Stimulated activated CD8-positive, alpha-beta memory T cell treated with anti-CD3 and anti-CD28 coated beads, Interleukin-7, amount 100 ng/mL, for 24 hours (primary cell): ENCODE measurements at regions not wholly inside any gene's neighbourhood (a gene's known extent, or its start where the extent isn't known, plus 50 kb on each side); places are given as distances from the start of the nearest gene placed in this dataset.

Experiments
- DNase-seq: peaks from one replicate; pipeline ENCODE4 v3.0.0-alpha.2; 2020; ENCODE audit warnings: low read depth

GRCh38 chr10:44476409-44477045 is 91.6 kb upstream of the CXCL12 start:
- no peak for DNase-seq

GRCh38 chr10:44477046-44477425 is 92.1 kb upstream of the CXCL12 start:
- DNase-seq, result no peak

GRCh38 chr10:44478040-44478439 is 93.1 kb upstream of the CXCL12 start:
- no peak for DNase-seq

- no peak for DNase-seq
Observed at GRCh38 chr10:44478876-44479705, 94.2 kb upstream of the CXCL12 start.

GRCh38 chr10:44492678-44493077 is 107.8 kb upstream of the CXCL12 start:
- DNase-seq, result no peak

GRCh38 chr10:44498222-44498621 is 113.3 kb upstream of the CXCL12 start:
- DNase-seq, result no peak

- DNase-seq, result no peak
Observed at GRCh38 chr10:44500451-44500850, 115.6 kb upstream of the CXCL12 start.

GRCh38 chr10:44506386-44506785 is 121.5 kb upstream of the CXCL12 start:
- DNase-seq, result no peak

- no peak for DNase-seq
Observed at GRCh38 chr10:44510379-44511115, 125.7 kb upstream of the CXCL12 start.

GRCh38 chr10:44511166-44511565 is 126.3 kb upstream of the CXCL12 start:
- DNase-seq, result no peak

GRCh38 chr10:44511601-44512000 is 126.7 kb upstream of the CXCL12 start:
- DNase-seq, result no peak

GRCh38 chr10:44512431-44513022 is 127.6 kb upstream of the CXCL12 start:
- DNase-seq, result no peak

- DNase-seq, result no peak
Observed at GRCh38 chr10:44513591-44513990, 128.7 kb upstream of the CXCL12 start.

- no peak for DNase-seq
Observed at GRCh38 chr10:44516891-44517290, 132.0 kb upstream of the CXCL12 start.

- no peak for DNase-seq
Observed at GRCh38 chr10:44517635-44518034, 132.7 kb upstream of the CXCL12 start.

GRCh38 chr10:44519361-44519760 is 134.5 kb upstream of the CXCL12 start:
- DNase-seq, result no peak

- no peak for DNase-seq
Observed at GRCh38 chr10:44520651-44521050, 135.8 kb upstream of the CXCL12 start.

- DNase-seq, result no peak
Observed at GRCh38 chr10:44539178-44539577, 154.3 kb upstream of the CXCL12 start.

- no peak for DNase-seq
Observed at GRCh38 chr10:44552726-44553125, 167.8 kb upstream of the CXCL12 start.

GRCh38 chr10:44557596-44558191 is 172.8 kb upstream of the CXCL12 start:
- DNase-seq, result no peak

GRCh38 chr10:44558521-44558920 is 173.6 kb upstream of the CXCL12 start:
- no peak for DNase-seq

- DNase-seq, result no peak
Observed at GRCh38 chr10:44564361-44564760, 179.5 kb upstream of the CXCL12 start.
